Trophoblast cell (in vitro differentiated cells and primary cell): ENCODE measurements at regions not wholly inside any gene's neighbourhood (a gene's known extent, or its start where the extent isn't known, plus 50 kb on each side); places are given as distances from the start of the nearest gene placed in this dataset.

Experiments
- DNase-seq, 2 donors: peaks; one replicate each; pipeline ENCODE4 v3.0.0-alpha.2; 2016
- H2AFZ ChIP-seq: 2 replicates; pipeline ENCODE4 v1.6.1; 2013; ENCODE audit warnings: low read length, moderate library complexity, mild to moderate bottlenecking; ENCODE audit not compliant: insufficient read depth, poor library complexity
- H2AK5ac ChIP-seq: 2 replicates; pipeline ENCODE4 v1.6.1; 2013; ENCODE audit warnings: mild to moderate bottlenecking, low read length
- H2BK120ac ChIP-seq: 2 replicates; pipeline ENCODE4 v1.6.1; 2013; ENCODE audit warnings: low read length, mild to moderate bottlenecking, moderate library complexity; ENCODE audit not compliant: insufficient read depth, poor library complexity
- H2BK12ac ChIP-seq: 2 replicates; pipeline ENCODE4 v1.6.1; 2013; ENCODE audit warnings: mild to moderate bottlenecking, low read length, moderate library complexity
- H2BK5ac ChIP-seq: 2 replicates; pipeline ENCODE4 v1.6.1; 2013; ENCODE audit warnings: low read length, low read depth, moderate library complexity, mild to moderate bottlenecking; ENCODE audit not compliant: poor library complexity
- H3K14ac ChIP-seq: 2 replicates; pipeline ENCODE4 v1.6.1; 2013; ENCODE audit warnings: mild to moderate bottlenecking, low read length
- H3K18ac ChIP-seq: 2 replicates; pipeline ENCODE4 v1.6.1; 2013; ENCODE audit warnings: mild to moderate bottlenecking, low read length
- H3K23ac ChIP-seq: 2 replicates; pipeline ENCODE4 v1.6.1; 2013; ENCODE audit warnings: low read length
- H3K27ac ChIP-seq: 2 replicates; pipeline ENCODE4 v1.5.1; 2013; ENCODE audit warnings: low read depth, mild to moderate bottlenecking, inconsistent platforms, low read length, moderate library complexity
- H3K27me3 ChIP-seq: 2 replicates; pipeline ENCODE4 v1.6.1; 2013; ENCODE audit warnings: inconsistent platforms, mild to moderate bottlenecking, low read length, moderate library complexity; ENCODE audit not compliant: insufficient read depth
- H3K36me3 ChIP-seq, 2 experiments: 1 replicate in 1 of 2; 2 replicates in 1 of 2; pipeline ENCODE4 v1.6.1; 2013; ENCODE audit warnings: low read length in 2 of 2, mild to moderate bottlenecking in 2 of 2, moderate library complexity in 1 of 2; ENCODE audit not compliant: insufficient read depth in 2 of 2, control insufficient read depth in 1 of 2
- H3K4ac ChIP-seq: 2 replicates; pipeline ENCODE4 v1.6.1; 2013; ENCODE audit warnings: low read depth, mild to moderate bottlenecking, low read length, moderate library complexity
- H3K4me1 ChIP-seq, 2 experiments: 1 replicate in 1 of 2; 2 replicates in 1 of 2; pipeline ENCODE4 v1.6.1; 2013; ENCODE audit warnings: low read length in 2 of 2, mild to moderate bottlenecking in 2 of 2, moderate library complexity in 1 of 2; ENCODE audit not compliant: insufficient read depth in 2 of 2, control insufficient read depth in 1 of 2
- H3K4me2 ChIP-seq: 2 replicates; pipeline ENCODE4 v1.6.1; 2013; ENCODE audit warnings: inconsistent platforms, mild to moderate bottlenecking, low read length, moderate library complexity
- H3K4me3 ChIP-seq: 2 replicates; pipeline ENCODE4 v1.5.1; 2013; ENCODE audit warnings: mild to moderate bottlenecking, low read depth, low read length, inconsistent platforms
- H3K79me1 ChIP-seq: one replicate; pipeline ENCODE4 v1.6.1; 2013; ENCODE audit warnings: low read length
- H3K79me2 ChIP-seq: 2 replicates; pipeline ENCODE4 v1.6.1; 2013; ENCODE audit warnings: low read length, mild to moderate bottlenecking; ENCODE audit not compliant: control insufficient read depth, insufficient read depth, poor library complexity
- H3K9ac ChIP-seq: 2 replicates; pipeline ENCODE4 v1.6.1; 2013; ENCODE audit warnings: mild to moderate bottlenecking, low read length
- H3K9me3 ChIP-seq: 2 replicates; pipeline ENCODE4 v1.6.1; 2013; ENCODE audit warnings: low read depth, mild to moderate bottlenecking, control low read depth, inconsistent platforms, low read length; ENCODE audit not compliant: insufficient read depth
- H4K12ac ChIP-seq: 2 replicates; pipeline ENCODE4 v1.6.1; 2013; ENCODE audit warnings: low read depth, mild to moderate bottlenecking, low read length, moderate library complexity
- H4K8ac ChIP-seq: 2 replicates; pipeline ENCODE4 v1.6.1; 2013; ENCODE audit warnings: low read depth, mild to moderate bottlenecking, low read length, moderate library complexity
- H4K91ac ChIP-seq: one replicate; pipeline ENCODE4 v1.6.1; 2013; ENCODE audit warnings: low read depth, mild to moderate bottlenecking, low read length, moderate library complexity
- whole genome bisulfite sequencing: extraction: QIAGEN DNeasy Blood & Tissue Kit; methylation state at CpG from one replicate; pipeline ENCODE4 v1.1.7; 2013; ENCODE audit warnings: missing lambda C conversion rate; ENCODE audit not compliant: insufficient read length, insufficient coverage; ENCODE audit errors: extremely low coverage; 5-methylcytosine and 5-hydroxymethylcytosine counted together

GRCh38 chr18:78031589-78031988 is 781.9 kb downstream of the GALR1 start:
- no peak overlapping the region for H3K14ac ChIP-seq
- H3K36me3 ChIP-seq, result no peaks in the 10 kb centered on the region
- H3K9me3 ChIP-seq, result no peaks in the 10 kb centered on the region
- H3K9ac ChIP-seq, result no peak overlapping the region
- no peak overlapping the region for H3K18ac ChIP-seq
- no peak overlapping the region for H4K8ac ChIP-seq
- H3K23ac ChIP-seq, result no peak overlapping the region
- no peaks in the 10 kb centered on the region for H3K79me1 ChIP-seq
- no CpG with 5 or more reads among the region's 6 CpGs for WGBS
- H3K4me1 ChIP-seq, result no peaks in the 10 kb centered on the region
- H4K12ac ChIP-seq, result no peak overlapping the region
- H3K4me2 ChIP-seq, result no peak overlapping the region
- H3K4ac ChIP-seq, result no peak overlapping the region
- H2BK5ac ChIP-seq, result no peak overlapping the region
- no peak overlapping the region for H4K91ac ChIP-seq
- no peaks in the 10 kb centered on the region for H3K79me2 ChIP-seq
- no peaks in the 10 kb centered on the region for H3K27me3 ChIP-seq
- H2AFZ ChIP-seq, result no peak overlapping the region
- H2AK5ac ChIP-seq, result no peak overlapping the region
- H3K27ac ChIP-seq, result no peak overlapping the region
- DNase-seq, result no peak
- H2BK120ac ChIP-seq, result no peak overlapping the region
- no peak overlapping the region for H3K4me3 ChIP-seq
- no peak overlapping the region for H2BK12ac ChIP-seq

- H2AK5ac ChIP-seq, result no peak overlapping the region
- no peak overlapping the region for H3K9ac ChIP-seq
- H3K4me3 ChIP-seq, result no peak overlapping the region
- no peak for DNase-seq
- H3K4me1 ChIP-seq, result no peaks in the 10 kb centered on the region
- no peak overlapping the region for H4K12ac ChIP-seq
- H3K79me1 ChIP-seq, result no peaks in the 10 kb centered on the region
- no peak overlapping the region for H3K4ac ChIP-seq
- no peak overlapping the region for H3K14ac ChIP-seq
- no peak overlapping the region for H2BK12ac ChIP-seq
- no peak overlapping the region for H4K8ac ChIP-seq
- no peak overlapping the region for H3K4me2 ChIP-seq
- no peak overlapping the region for H2BK5ac ChIP-seq
- no peaks in the 10 kb centered on the region for H3K36me3 ChIP-seq
- no peak overlapping the region for H3K23ac ChIP-seq
- H2AFZ ChIP-seq, result no peak overlapping the region
- no peak overlapping the region for H3K18ac ChIP-seq
- no peak overlapping the region for H3K27ac ChIP-seq
- no peaks in the 10 kb centered on the region for H3K9me3 ChIP-seq
- H2BK120ac ChIP-seq, result no peak overlapping the region
- H4K91ac ChIP-seq, result no peak overlapping the region
- H3K79me2 ChIP-seq, result no peaks in the 10 kb centered on the region
- H3K27me3 ChIP-seq, result no peaks in the 10 kb centered on the region
- WGBS, result no CpG with 5 or more reads among the region's 8 CpGs
Observed at GRCh38 chr18:78031991-78032390, 782.3 kb downstream of the GALR1 start.

- WGBS, result no CpG with 5 or more reads among the region's 6 CpGs
- no peak overlapping the region for H2AK5ac ChIP-seq
- no peak overlapping the region for H3K4me3 ChIP-seq
- no peak overlapping the region for H3K14ac ChIP-seq
- H4K8ac ChIP-seq, result no peak overlapping the region
- no peaks in the 10 kb centered on the region for H3K79me1 ChIP-seq
- no peaks in the 10 kb centered on the region for H3K36me3 ChIP-seq
- no peak overlapping the region for H3K9ac ChIP-seq
- no peak overlapping the region for H2BK12ac ChIP-seq
- H3K9me3 ChIP-seq, result no peaks in the 10 kb centered on the region
- H3K4me1 ChIP-seq, result no peaks in the 10 kb centered on the region
- H2AFZ ChIP-seq, result no peak overlapping the region
- H3K23ac ChIP-seq, result no peak overlapping the region
- no peak overlapping the region for H4K91ac ChIP-seq
- H3K79me2 ChIP-seq, result no peaks in the 10 kb centered on the region
- DNase-seq, result no peak
- H3K4me2 ChIP-seq, result no peak overlapping the region
- no peak overlapping the region for H2BK120ac ChIP-seq
- no peak overlapping the region for H3K27ac ChIP-seq
- H3K18ac ChIP-seq, result no peak overlapping the region
- H3K27me3 ChIP-seq, result no peaks in the 10 kb centered on the region
- no peak overlapping the region for H2BK5ac ChIP-seq
- H4K12ac ChIP-seq, result no peak overlapping the region
- H3K4ac ChIP-seq, result no peak overlapping the region
Observed at GRCh38 chr18:78032574-78032973, 782.9 kb downstream of the GALR1 start.

- H4K12ac ChIP-seq, result no peak overlapping the region
- H2BK120ac ChIP-seq, result no peak overlapping the region
- no peak overlapping the region for H3K4me3 ChIP-seq
- H2BK5ac ChIP-seq, result no peak overlapping the region
- H2BK12ac ChIP-seq, result no peak overlapping the region
- H3K27me3 ChIP-seq, result no peaks in the 10 kb centered on the region
- WGBS, result no CpG with 5 or more reads among the region's 6 CpGs
- no peak overlapping the region for H2AK5ac ChIP-seq
- no peak overlapping the region for H3K4me2 ChIP-seq
- H4K91ac ChIP-seq, result no peak overlapping the region
- no peak overlapping the region for H3K18ac ChIP-seq
- no peak overlapping the region for H2AFZ ChIP-seq
- no peaks in the 10 kb centered on the region for H3K4me1 ChIP-seq
- no peaks in the 10 kb centered on the region for H3K79me2 ChIP-seq
- no peaks in the 10 kb centered on the region for H3K9me3 ChIP-seq
- H4K8ac ChIP-seq, result no peak overlapping the region
- no peak overlapping the region for H3K4ac ChIP-seq
- H3K23ac ChIP-seq, result no peak overlapping the region
- no peak overlapping the region for H3K27ac ChIP-seq
- H3K9ac ChIP-seq, result no peak overlapping the region
- H3K14ac ChIP-seq, result no peak overlapping the region
- H3K36me3 ChIP-seq, result no peaks in the 10 kb centered on the region
- no peaks in the 10 kb centered on the region for H3K79me1 ChIP-seq
- no peak for DNase-seq
Observed at GRCh38 chr18:78034755-78035154, 785.1 kb downstream of the GALR1 start.
